Stimulated activated CD4-positive, alpha-beta T cell treated with anti-CD3 and anti-CD28 coated beads, Interleukin-1b, Interleukin-23, amount 100 ng/mL, for 24 hours (primary cell): ENCODE measurements at regions not wholly inside any gene's neighbourhood (a gene's known extent, or its start where the extent isn't known, plus 50 kb on each side); places are given as distances from the start of the nearest gene placed in this dataset.
"Not testable (repeated sequence)": the region's sequence is repeated elsewhere in the genome, so short reads cannot be mapped to it uniquely, and the experiment has no call there.

Experiments
- DNase-seq, 4 experiments: peaks; one replicate each; pipeline ENCODE4 v3.0.0-alpha.2; 2020; ENCODE audit warnings: low read depth in 4 of 4, low spot score in 1 of 4

- DNase-seq, result no peak
Observed at GRCh38 chr2:239806276-239806675, 218.9 kb downstream of the NDUFA10 start.

DNA sequence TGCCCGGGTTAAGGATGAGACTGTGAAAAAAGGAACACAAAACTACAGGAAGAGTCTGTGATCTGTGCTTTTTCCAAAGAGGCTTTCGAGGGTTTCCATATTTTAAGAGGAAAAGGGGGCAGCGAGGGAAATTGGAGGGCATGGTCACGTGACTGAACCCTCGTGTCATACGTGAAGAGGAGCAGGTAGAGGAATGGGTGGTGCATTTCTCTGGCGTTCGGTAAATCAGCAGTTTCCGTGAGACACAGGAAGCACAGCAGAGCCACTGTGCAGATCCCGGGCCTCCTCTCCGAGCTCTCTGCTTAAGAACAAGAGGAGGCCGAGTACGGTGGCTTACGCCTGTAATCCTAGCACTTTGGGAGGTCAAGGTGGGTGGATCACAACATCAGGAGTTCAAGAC, 219.7 kb downstream of the NDUFA10 start:
- no peak for DNase-seq

- no peak for DNase-seq
Observed at GRCh38 chr2:239805043-239805329, 220.2 kb downstream of the NDUFA10 start.

DNA sequence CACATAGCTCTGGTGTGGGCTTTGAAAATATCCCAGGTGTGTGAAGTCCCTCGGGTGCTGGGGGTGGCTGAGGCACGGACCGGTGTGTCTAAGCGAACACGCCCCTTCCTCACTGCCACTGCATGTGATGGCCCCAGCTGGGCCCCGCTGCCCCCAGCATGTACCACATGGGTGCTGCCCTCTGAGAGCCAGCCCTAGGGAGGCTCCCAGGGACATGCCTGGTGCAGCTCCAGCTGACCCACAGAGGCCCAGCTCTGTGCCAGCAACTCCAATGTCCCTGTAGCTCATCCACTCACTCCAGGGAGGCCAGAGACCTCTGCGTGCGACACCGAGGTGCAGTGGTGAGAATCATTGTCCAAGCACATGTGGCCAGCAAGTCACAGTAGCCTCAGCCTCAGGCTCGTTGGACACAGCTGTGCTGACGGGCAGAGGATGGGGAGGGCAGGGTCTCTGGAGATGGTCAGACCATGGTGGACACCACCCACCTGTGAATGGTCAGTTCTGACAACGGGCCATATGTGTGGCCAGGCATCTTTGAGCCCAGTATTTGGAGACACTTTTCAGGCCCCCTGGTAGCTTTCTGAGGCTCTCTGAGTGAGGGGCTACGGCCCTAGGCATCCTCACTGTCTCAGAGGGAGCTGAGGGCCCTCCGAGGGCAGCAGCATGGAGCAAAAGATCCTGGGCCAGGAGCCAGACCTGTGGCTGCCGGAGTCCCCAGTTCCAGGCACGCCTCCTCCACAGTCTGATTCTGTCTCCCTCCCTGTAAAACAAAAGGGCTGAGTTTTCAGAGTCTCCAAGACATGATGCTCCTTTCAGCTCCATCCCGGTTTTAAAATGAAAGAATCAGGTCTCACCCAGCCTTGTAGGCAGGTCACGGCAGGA, 220.7 kb downstream of the NDUFA10 start:
- no peak for DNase-seq

DNA sequence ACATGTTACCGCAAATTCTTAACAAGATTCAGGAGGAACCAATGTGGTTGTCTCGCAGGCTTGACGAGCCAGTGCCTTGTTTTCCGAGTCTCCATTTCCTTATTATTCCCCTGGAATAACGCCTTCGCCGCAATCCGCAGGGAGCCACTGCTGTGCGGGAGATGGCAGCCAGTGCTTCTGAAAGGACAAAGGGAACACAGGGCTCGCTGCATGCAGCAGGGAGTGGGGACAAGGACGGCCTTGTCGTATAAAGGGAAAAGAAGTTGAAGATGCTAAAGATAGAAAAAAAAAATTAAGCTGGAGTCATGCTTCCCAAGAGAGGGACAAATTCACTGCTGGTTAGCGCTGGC, 221.4 kb downstream of the NDUFA10 start:
- DNase-seq, result no peak

DNA sequence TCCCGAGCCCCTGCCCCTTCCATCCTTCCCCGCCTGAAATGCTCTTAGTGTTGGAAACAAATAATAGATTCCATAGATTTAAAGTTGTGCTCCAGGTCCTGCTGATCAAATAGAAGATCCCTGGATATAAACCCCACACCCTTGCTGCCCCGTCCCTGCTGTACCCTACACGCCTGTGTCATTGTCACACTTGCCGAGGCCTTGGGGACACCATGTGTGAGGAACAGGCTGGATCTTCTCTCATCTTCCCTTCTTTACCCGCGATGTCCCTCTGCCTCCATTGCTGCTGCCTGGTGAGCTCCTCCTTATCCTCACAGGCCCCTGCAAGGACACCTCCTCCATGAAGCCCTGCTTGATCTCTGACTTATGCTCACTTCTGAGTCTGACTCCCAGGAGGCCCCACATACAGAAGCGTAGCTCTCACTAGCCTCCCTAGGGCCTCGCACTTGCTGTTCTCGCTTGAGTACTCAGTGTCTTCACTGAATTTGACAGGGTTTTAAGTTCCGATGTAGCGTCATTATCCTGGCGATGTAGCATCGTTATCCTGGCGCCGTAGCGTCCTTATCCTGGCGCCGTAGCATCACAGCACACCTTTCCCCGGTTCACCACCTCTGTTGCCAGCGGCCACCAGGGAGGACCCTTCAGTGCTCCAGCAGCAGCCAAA, 221.9 kb downstream of the NDUFA10 start:
- DNase-seq, result no peak

- DNase-seq, result no peak
Observed at GRCh38 chr2:239802185-239802649, 222.9 kb downstream of the NDUFA10 start.

- no peak for DNase-seq
Observed at GRCh38 chr2:239801404-239802184, 223.5 kb downstream of the NDUFA10 start.

- no peak for DNase-seq
Observed at GRCh38 chr2:239800785-239801386, 224.3 kb downstream of the NDUFA10 start.

GRCh38 chr2:239797316-239797715, 227.8 kb downstream of the NDUFA10 start:
- no peak for DNase-seq

GRCh38 chr2:239795761-239796160, 229.4 kb downstream of the NDUFA10 start:
- not testable (repeated sequence) for DNase-seq

- no peak for DNase-seq
Observed at GRCh38 chr2:239793836-239794235, 231.3 kb downstream of the NDUFA10 start.

- DNase-seq, result no peak
Observed at GRCh38 chr2:239793086-239793485, 232.1 kb downstream of the NDUFA10 start.

DNA sequence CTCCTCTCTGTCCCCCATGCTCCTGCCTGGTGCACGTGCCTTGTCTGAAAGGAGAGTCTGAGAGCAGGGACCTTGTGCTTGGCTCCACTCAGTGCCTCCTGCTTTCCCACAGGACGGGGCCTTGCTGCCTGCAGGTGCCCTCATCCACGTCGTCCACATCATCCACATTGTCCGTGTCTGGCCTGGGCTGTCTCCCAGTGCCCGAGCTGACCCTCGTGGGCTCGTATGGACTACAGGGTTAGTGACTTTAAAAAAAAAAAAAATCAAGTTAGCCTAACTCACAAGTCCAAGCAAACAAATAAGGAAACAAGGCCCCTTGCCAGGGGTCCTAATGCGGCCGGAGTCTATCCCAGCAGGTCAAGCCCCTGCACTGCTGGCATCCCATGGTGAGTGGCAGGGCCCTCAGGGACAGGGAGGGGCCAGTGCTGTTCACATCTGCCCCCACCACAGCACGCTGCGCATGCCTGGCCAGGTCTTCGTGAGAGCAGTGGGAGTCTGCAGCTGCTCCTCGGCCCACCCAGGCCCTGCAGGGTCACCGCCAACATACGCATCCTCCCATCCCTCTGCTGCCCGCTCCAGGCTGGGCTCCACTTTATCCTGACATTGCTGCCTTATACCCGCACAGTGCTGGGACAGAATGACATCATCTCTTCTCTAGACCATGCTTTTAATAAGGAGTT, 232.6 kb downstream of the NDUFA10 start:
- DNase-seq, result no peak

GRCh38 chr2:239791526-239792404, 233.4 kb downstream of the NDUFA10 start:
- no peak for DNase-seq

GRCh38 chr2:239790721-239791120, 234.4 kb downstream of the NDUFA10 start:
- no peak for DNase-seq

- DNase-seq, result no peak
Observed at GRCh38 chr2:239790313-239790712, 234.8 kb downstream of the NDUFA10 start.

DNA sequence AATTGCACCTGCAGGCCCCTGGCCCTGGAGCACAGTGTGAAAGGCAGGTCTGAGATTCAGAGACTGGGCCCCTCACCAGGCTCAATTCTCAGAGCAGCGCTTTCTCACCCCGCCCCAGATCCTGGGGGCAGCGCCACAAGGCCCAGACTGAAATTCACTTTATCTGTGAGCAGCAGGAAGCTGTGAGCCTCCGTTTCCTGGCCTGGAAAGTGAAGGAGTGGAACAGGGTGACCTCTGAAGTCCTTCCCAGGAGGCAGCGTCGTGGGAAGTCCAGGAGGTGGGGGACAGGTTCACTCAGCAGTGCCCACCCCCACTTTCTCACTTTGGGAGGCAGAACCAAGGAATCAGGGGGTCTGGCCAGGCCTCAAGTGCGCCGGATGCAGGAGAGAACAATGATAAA, 235.4 kb downstream of the NDUFA10 start:
- DNase-seq, result no peak

DNA sequence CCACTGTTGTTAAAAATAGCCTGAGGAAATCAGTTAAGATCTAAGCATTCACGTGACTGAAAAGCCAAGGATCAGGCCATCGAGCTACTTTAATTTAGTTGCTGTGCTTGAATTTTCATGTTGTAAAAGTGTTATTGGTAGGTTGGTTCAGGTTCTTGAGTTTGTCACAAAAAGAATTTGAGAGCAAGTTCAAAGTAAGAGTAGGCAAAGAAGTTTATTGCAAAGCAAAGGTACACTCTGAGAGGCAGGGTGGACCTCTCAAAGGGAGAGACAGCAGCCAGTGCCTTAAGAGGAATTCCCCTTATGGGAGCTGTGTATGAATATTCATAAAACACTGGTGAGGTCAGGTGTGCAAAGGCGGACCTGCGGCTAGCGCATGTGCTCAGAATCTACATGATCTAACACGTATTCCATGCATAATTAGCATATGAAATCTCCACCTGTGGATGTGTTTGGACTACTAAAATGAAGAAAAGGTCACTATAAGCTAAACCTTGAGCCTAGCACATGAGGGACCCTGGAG, 236.5 kb downstream of the NDUFA10 start:
- DNase-seq, result no peak

DNA sequence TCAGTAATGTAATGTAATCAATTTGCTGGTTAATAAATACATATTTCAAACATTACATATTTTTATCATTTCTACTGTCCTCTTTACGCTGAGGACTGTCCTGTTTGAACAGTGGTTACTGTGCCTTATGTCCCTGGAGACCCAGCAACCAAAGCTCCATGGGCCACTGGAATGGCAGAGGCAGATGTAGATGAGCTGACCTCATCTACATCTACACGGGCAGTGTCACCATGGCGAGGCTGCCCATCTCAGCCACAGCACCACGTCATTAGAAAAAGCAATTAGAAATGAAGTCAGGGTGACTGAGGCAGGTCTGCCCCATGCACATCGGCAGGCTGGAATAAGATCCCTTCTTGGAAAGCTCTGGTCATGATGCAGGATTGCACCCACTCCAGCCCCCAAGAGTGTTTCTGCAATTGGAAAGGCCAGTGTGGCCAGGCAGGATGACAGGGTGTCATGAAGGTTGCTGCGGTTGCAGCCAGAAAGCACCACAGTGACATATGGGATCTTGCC, 237.5 kb downstream of the NDUFA10 start:
- DNase-seq, result no peak
